AG09309 (cell line): ENCODE measurements at regions not wholly inside any gene's neighbourhood (a gene's known extent, or its start where the extent isn't known, plus 50 kb on each side); places are given as distances from the start of the nearest gene placed in this dataset.

ENCODE experiments used
- DNase-seq: peaks from one replicate; pipeline ENCODE4 v3.0.0-alpha.2; 2010; ENCODE audit warnings: low read depth
- H3K4me3 ChIP-seq: 2 replicates; pipeline ENCODE4 v1.5.1; 2011; ENCODE audit warnings: mild to moderate bottlenecking, low read depth, low read length, moderate library complexity; ENCODE audit not compliant: control insufficient read depth
- TF ChIP-seq, protein P1 (sequence below): IDR thresholded peaks from 2 replicates; pipeline ENCODE4 v1.5.1; 2011; ENCODE audit warnings: mild to moderate bottlenecking, low read depth, low read length, inconsistent platforms; ENCODE audit not compliant: insufficient read depth, control insufficient read depth; ENCODE audit errors: missing control alignments

DNA sequence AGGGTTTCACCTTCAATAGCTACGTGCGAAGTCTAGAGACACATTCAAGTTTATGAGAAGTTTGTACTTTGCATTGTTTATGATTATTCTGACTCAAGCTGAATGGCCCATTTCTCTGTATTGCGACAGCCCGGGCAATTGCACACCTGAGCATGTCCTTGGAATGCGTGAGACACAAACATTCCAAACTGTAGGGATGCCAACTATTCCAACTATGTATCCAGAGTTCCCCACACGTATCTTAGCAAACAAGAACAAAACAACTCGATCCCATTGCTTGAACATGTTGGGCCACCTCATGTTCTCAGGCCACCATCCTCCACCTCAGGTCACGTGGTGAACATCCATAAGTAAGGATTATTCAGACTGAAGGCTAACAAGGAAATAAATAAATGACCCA is 51.4 kb upstream of the EGFR start:
- TF ChIP-seq, protein P1, sequence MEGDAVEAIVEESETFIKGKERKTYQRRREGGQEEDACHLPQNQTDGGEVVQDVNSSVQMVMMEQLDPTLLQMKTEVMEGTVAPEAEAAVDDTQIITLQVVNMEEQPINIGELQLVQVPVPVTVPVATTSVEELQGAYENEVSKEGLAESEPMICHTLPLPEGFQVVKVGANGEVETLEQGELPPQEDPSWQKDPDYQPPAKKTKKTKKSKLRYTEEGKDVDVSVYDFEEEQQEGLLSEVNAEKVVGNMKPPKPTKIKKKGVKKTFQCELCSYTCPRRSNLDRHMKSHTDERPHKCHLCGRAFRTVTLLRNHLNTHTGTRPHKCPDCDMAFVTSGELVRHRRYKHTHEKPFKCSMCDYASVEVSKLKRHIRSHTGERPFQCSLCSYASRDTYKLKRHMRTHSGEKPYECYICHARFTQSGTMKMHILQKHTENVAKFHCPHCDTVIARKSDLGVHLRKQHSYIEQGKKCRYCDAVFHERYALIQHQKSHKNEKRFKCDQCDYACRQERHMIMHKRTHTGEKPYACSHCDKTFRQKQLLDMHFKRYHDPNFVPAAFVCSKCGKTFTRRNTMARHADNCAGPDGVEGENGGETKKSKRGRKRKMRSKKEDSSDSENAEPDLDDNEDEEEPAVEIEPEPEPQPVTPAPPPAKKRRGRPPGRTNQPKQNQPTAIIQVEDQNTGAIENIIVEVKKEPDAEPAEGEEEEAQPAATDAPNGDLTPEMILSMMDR, result no peak
- no peak overlapping the region for H3K4me3 ChIP-seq
- no peak for DNase-seq

DNA sequence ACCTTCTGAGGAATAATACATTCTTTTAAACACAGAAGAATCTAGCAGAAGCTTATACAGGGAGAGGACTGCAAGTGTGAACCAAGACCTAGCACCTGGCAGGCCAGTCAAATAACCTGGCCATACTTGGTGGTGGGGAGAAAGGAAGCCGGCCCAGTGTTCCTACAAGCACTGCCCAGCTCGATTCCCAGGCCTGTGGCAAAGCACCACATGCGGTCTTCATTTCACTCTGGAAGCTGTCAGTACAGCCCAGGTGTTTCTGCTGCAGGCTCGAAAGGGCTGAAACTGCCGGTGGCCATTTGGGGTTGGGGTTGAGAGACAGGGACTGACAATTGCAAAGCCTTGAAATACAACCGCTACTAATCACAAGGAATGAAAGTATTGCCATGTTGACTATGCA is 50.8 kb upstream of the EGFR start:
- no peak for DNase-seq
- TF ChIP-seq, protein P1, result no peak
- no peak overlapping the region for H3K4me3 ChIP-seq
